GM21526 (cell line): ENCODE measurements at regions not wholly inside any gene's neighbourhood (a gene's known extent, or its start where the extent isn't known, plus 50 kb on each side); places are given as distances from the start of the nearest gene placed in this dataset.
"Not testable (repeated sequence)": the region's sequence is repeated elsewhere in the genome, so short reads cannot be mapped to it uniquely, and the experiment has no call there.

Source experiments
- ATAC-seq: cut with Tn5 transposase; IDR thresholded peaks from one replicate; pipeline ENCODE4 v1.9.1; 2021; ENCODE audit warnings: moderate library complexity; ENCODE audit not compliant: unreplicated experiment, low FRiP score

GRCh38 chr5:39689919-39690318 is 265.1 kb upstream of the DAB2 start:
- no peak for ATAC-seq

DNA sequence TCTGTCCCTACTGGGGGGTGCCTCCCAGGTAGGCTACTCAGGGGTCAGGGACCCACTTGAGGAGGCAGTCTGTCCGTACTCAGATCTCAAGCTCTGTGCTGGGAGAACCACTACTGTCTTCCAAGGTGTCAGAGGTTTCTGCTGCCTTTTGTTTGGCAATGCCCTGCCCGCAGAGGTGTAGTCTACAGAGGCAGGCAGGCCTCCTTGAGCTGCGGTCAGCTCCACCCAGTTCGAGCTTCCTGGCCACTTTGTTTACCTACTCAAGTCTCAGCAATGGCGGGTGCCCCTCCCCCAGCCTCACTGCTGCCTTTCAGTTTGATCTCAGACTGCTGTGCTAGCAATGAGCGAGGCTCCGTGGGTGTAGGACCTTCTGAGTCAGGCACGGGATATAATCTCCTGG is 263.1 kb upstream of the DAB2 start:
- not testable (repeated sequence) for ATAC-seq

DNA sequence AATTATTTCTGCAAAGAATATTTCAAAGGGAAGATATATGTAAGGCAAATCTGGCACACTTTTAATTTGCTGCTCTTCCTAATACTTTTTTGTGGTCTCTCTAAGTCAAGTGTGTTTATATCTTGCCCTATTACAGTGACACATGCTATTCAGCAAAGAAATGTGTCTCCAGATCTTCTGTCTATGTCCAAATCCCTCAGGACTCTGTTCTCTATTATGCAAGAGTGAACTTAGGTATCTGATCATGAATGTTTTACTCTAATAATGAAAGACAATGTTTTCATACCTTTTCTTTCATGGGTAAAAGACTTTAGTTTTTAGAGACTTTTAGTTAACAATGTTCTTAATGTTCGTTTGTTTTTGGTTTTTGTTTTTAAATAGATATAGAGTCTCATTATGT is 255.4 kb upstream of the DAB2 start:
- ATAC-seq = no peak

- no peak for ATAC-seq
Observed at GRCh38 chr5:39678534-39678933, 253.8 kb upstream of the DAB2 start.

DNA sequence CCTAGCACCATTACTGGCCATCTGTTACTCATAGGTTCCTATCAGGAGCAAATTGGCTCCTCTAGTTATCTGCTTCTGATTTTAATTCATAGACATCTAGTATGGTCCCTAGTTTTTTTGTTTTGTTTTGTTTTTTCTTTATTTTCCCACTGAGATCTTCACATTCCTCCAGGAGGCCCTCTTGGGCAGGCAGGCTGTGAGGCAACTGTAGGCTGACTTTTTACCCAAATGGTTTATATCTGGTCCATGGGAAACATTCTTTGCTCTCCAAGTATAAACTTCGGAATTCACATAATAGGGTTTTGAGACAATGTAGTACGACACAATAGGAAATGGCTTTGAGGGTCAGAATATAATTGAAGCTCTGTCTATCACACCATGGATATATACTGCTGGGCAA is 250.9 kb upstream of the DAB2 start:
- no peak for ATAC-seq

GRCh38 chr5:39674209-39675082 is 249.7 kb upstream of the DAB2 start:
- ATAC-seq = no peak

- no peak for ATAC-seq
Observed at GRCh38 chr5:39671561-39671961, 246.8 kb upstream of the DAB2 start.

GRCh38 chr5:39670955-39671354 is 246.2 kb upstream of the DAB2 start:
- no peak for ATAC-seq

GRCh38 chr5:39670391-39670790 is 245.6 kb upstream of the DAB2 start:
- ATAC-seq = no peak

GRCh38 chr5:39668980-39669379 is 244.2 kb upstream of the DAB2 start:
- no peak for ATAC-seq

- no peak for ATAC-seq
Observed at GRCh38 chr5:39665328-39665727, 240.5 kb upstream of the DAB2 start.

DNA sequence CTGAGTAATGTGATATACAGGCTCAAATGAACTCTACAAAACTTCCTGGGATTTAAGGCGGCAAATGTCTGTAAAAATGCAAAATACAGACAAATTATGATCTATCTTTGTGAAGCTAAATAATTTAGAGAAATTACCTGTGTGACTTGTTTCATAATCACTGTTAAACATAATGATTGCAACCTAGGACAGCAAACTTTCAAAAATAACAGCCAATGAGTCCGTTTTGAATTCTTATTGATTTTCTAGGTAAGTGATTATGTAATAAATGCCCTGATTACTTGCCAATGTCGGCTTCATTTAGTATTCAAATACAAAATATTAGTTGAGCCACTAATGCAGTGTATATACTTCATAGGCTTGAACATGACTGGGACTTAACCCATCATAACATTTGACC is 238.2 kb upstream of the DAB2 start:
- ATAC-seq = no peak

- no peak for ATAC-seq
Observed at GRCh38 chr5:39661026-39661779, 236.4 kb upstream of the DAB2 start.

DNA sequence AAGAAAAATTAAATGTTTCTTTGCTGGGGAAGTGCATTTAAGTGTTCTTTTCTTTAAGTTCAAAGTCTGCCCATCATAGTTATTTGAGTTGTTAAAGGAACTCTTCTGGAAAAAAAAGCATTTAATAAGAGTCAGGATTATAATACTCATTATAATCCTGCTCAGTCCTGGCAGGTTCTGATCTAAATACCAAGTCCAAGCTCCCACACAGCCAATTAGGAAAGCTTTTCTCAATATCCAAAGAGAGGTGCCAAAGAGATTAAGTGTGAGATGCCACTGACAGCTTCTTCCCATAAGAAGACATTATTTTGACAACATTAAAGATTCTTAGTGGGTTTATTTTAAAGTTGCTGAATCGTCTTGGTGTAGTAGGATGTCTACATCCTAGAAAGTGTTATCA is 235.2 kb upstream of the DAB2 start:
- ATAC-seq = no peak

GRCh38 chr5:39658866-39659265 is 234.1 kb upstream of the DAB2 start:
- no peak for ATAC-seq

DNA sequence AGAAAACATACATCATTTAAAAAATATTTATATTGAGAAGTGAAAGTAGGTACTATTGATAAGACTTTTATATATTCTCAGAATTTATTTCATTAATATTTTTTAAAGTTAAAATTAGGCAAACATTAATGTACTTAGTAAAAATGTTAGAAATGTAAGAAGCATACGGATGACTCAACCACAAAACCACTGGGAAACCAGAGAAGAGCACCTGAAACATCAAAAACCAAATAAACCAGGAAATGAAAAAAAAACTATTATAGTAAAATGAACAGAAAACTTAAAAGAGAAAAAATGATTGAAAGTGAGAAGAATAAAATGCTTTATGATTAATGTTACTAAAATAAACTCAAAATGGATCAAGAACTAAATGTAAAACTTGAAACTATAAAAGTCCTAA is 233.2 kb upstream of the DAB2 start:
- no peak for ATAC-seq

DNA sequence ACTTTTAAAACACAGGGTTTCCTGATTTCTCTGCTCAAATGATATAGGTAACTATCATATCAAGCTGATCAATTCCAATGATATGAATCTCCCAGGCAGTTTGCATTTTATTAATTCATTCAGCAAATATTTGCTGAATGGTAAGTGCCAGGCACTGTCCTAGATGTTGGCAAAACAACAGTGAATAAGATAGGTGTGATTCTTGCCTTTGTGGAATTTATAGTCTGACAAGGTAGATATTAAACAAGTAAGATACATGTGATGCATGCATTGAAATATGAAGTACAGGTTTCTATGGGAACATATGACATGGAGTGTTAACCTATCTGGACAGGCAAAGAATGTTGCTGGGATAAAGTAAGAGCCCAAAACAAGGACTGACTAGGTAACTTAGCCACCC is 231.8 kb upstream of the DAB2 start:
- no peak for ATAC-seq

DNA sequence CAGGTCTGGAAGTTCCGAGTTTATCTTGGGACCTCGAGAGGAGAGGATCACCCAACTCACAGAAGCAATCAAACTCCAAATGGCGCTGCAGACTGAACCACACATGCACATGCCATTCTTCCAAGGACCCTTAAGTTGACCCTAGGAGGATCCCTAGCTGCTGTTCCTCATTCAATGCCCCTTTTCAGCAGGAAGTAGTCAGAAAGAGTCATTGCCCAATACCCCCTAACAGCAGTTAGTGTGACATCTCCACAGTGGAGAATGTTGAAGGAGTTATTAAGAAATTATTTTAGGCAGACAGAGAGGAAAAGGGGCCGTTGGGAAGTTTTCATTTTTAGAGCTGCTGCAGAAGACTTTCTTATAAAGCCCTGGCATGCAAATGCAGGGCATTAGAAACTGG is 229.9 kb upstream of the DAB2 start:
- no peak for ATAC-seq

GRCh38 chr5:39652481-39652880 is 227.7 kb upstream of the DAB2 start:
- not testable (repeated sequence) for ATAC-seq

- ATAC-seq = no peak
Observed at GRCh38 chr5:39652036-39652435, 227.3 kb upstream of the DAB2 start.

DNA sequence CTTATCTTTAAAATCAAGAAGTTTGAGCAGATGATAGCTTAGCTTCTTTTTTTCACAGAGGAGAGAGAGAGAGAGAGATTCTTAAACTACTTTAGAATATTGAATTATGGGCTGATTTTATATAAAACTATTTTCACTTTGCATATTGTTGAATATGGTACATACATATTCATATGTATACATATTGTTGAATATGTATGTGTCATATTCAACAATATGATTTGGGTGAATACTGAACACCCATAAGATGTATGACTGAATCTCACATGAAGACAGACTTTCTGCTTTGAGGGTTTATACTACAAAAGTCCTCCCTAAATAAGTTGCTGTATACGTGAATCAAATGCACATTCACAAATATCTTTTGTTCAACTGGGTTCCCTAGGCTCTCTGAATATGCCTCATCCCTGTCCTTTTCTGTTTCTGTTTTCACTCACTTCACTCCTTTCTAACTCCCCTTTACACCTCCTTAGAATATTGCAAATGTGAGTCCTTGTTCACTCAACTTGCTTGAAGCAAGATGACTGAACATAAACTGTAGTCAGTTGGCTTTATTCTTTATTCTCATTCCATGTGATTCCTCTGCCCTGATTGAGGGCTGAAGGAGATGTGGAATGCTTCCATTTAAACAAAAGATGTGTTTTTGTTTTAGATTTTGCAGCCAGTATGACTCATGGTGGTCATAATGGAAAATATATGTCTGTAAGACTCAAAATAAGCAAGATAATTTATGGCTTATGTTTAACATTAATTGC is 225.4 kb upstream of the DAB2 start:
- no peak for ATAC-seq
